A673 (cell line): ENCODE measurements at regions not wholly inside any gene's neighbourhood (a gene's known extent, or its start where the extent isn't known, plus 50 kb on each side); places are given as distances from the start of the nearest gene placed in this dataset.

ENCODE experiments used
- EZH2 ChIP-seq: fragments of 200-600 bp; sonication (generic); IDR thresholded peaks from 2 replicates; pipeline ENCODE4 v1.6.1; 2017; ENCODE audit warnings: borderline replicate concordance, low read depth, mild to moderate bottlenecking, mixed read lengths, antibody characterized with exemption, low read length; ENCODE audit not compliant: poor library complexity, severe bottlenecking
- TF ChIP-seq, protein P1 (sequence below): fragments of 300-800, 200-600 bp; sonication (generic); conservative IDR thresholded peaks from 2 replicates; pipeline ENCODE4 v1.5.1; 2017; ENCODE audit warnings: low read depth, mild to moderate bottlenecking, antibody characterized with exemption, low read length, moderate library complexity, mixed read lengths

GRCh38 chr13:106318941-106319411 lies 216.5 kb downstream of the EFNB2 start:
- no peak for TF ChIP-seq EZH2
- TF ChIP-seq, protein P1, sequence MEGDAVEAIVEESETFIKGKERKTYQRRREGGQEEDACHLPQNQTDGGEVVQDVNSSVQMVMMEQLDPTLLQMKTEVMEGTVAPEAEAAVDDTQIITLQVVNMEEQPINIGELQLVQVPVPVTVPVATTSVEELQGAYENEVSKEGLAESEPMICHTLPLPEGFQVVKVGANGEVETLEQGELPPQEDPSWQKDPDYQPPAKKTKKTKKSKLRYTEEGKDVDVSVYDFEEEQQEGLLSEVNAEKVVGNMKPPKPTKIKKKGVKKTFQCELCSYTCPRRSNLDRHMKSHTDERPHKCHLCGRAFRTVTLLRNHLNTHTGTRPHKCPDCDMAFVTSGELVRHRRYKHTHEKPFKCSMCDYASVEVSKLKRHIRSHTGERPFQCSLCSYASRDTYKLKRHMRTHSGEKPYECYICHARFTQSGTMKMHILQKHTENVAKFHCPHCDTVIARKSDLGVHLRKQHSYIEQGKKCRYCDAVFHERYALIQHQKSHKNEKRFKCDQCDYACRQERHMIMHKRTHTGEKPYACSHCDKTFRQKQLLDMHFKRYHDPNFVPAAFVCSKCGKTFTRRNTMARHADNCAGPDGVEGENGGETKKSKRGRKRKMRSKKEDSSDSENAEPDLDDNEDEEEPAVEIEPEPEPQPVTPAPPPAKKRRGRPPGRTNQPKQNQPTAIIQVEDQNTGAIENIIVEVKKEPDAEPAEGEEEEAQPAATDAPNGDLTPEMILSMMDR: no peak
